ENCODE measurements at regions not wholly inside any gene's neighbourhood (a gene's known extent, or its start where the extent isn't known, plus 50 kb on each side); places are given as distances from the start of the nearest gene placed in this dataset.

GRCh38 chr7:7122701-7123281 is 59.6 kb upstream of the C1GALT1 start:
- peak; percentile 50 for DNase-seq

GRCh38 chr7:7125963-7126362 is 56.4 kb upstream of the C1GALT1 start:
- DNase-seq: peak; percentile 39

- DNase-seq: no peak
Measured at GRCh38 chr7:7127773-7128172, 54.6 kb upstream of the C1GALT1 start.

- no peak for DNase-seq
Measured at GRCh38 chr7:7129381-7129780, 53.0 kb upstream of the C1GALT1 start.

- no peak for DNase-seq
Measured at GRCh38 chr7:7131273-7131672, 51.1 kb upstream of the C1GALT1 start.
